ENCODE measurements at regions not wholly inside any gene's neighbourhood (a gene's known extent, or its start where the extent isn't known, plus 50 kb on each side); places are given as distances from the start of the nearest gene placed in this dataset.

- TF ChIP-seq CTCF (IDR thresholded peaks at IDR 0.05) (no peak), EP300 (IDR thresholded peaks at IDR 0.05) (no peak), POLR2AphosphoS5 (IDR thresholded peaks at IDR 0.05) (no peak)
These were observed 470.9 kb upstream of the MGMT start for GRCh38 chr10:128996092-128996491.

Data from sigmoid colon (tissue), 4 donors.